ENCODE measurements at regions not wholly inside any gene's neighbourhood (a gene's known extent, or its start where the extent isn't known, plus 50 kb on each side); places are given as distances from the start of the nearest gene placed in this dataset.

GRCh38 chr5:73232266-73233041, 59.5 kb downstream of the TMEM174 start:
- no peak for ATAC-seq
- FAIRE-seq: no peak
- Histone ChIP-seq H3K4me1 (no peaks in the 10 kb centered on the region), H3K4me3 (no peak overlapping the region), H3K4me2 (no peak overlapping the region), H3K9me3 (no peaks in the 10 kb centered on the region), H3K27ac (no peak overlapping the region)
- ChIA-PET POLR2A (no interaction called here), CTCF (interaction anchor here (0.6 to 1.3 kb wide), 3 partner anchors 16 to 145 kb away, joined by 3 to 4 read pairs (median 4); no protein-coding TSS in a partner anchor)
- no peak for DNase-seq (ENCODE audit: low read depth in 1 of 2, low spot score in 1 of 2)
- 88% methylated on average over 39 of the region's 39 CpGs for WGBS (ENCODE audit: missing lambda C conversion rate)
- TF ChIP-seq SREBF2 (IDR thresholded peaks at IDR 0.05) (no peak), HOXB13 (CRISPR knock-in tag; IDR thresholded peaks at IDR 0.05; ENCODE audit: low read depth) (no peak), ZSCAN20 (CRISPR knock-in tag; IDR thresholded peaks at IDR 0.05) (no peak), NFE2L2 (conservative IDR thresholded peaks at IDR 0.05; ENCODE audit: low read length) (no peak), RCOR1 (IDR thresholded peaks at IDR 0.05; ENCODE audit: low read depth, low read length) (no peak), NPAS2 (CRISPR knock-in tag; IDR thresholded peaks at IDR 0.05; ENCODE audit: borderline replicate concordance) (no peak), E2F6 (IDR thresholded peaks at IDR 0.05; ENCODE audit: borderline replicate concordance, low read depth) (no peak), RFX5 (IDR thresholded peaks at IDR 0.05) (no peak), USF2 (IDR thresholded peaks at IDR 0.05) (no peak)

- TF ChIP-seq JUN (IDR thresholded peaks at IDR 0.05): no peak
- no peak for TF ChIP-seq GATA3 (IDR thresholded peaks at IDR 0.05; ENCODE audit: borderline replicate concordance)
- TF ChIP-seq EHF (CRISPR knock-in tag; IDR thresholded peaks at IDR 0.05): no peak
- TF ChIP-seq TFCP2L1 (CRISPR knock-in tag; IDR thresholded peaks at IDR 0.05): no peak
- TF ChIP-seq BCL3 (IDR thresholded peaks at IDR 0.05): no peak
- TF ChIP-seq RARB (CRISPR knock-in tag; IDR thresholded peaks at IDR 0.05): no peak
- no peak for TF ChIP-seq SMC3 (IDR thresholded peaks at IDR 0.05)
- TF ChIP-seq KDM1A (IDR thresholded peaks at IDR 0.05; ENCODE audit: low read depth): no peak
- no peak for TF ChIP-seq JUNB (IDR thresholded peaks at IDR 0.05)
- no peak for TF ChIP-seq SREBF2 (IDR thresholded peaks at IDR 0.05)
- no peak for TF ChIP-seq USF2 (IDR thresholded peaks at IDR 0.05)
- TF ChIP-seq HMGXB4 (CRISPR knock-in tag; IDR thresholded peaks at IDR 0.05; ENCODE audit: borderline replicate concordance): no peak
- no peak for TF ChIP-seq TP53 (CRISPR knock-in tag; IDR thresholded peaks at IDR 0.05)
- no peak for TF ChIP-seq HDAC2 (IDR thresholded peaks at IDR 0.05)
- Histone ChIP-seq H3K4me3 (no peak overlapping the region), H3K4me1 (no peaks in the 10 kb centered on the region), H3K9me3 (no peaks in the 10 kb centered on the region), H3K4me2 (no peak overlapping the region), H3K27ac (no peak overlapping the region)
- ChIA-PET POLR2A (no interaction called here), CTCF (interaction anchor here (0.8 to 4.0 kb wide), 2 partner anchors 9 to 14 kb away, joined by 3 to 39 read pairs; no protein-coding TSS in a partner anchor)
- DNase-seq (ENCODE audit: low read depth in 1 of 2, low spot score in 1 of 2) (no peak), FAIRE-seq (no peak), ATAC-seq (no peak)
- 71% methylated on average over 4 of the region's 4 CpGs for whole genome bisulfite sequencing (ENCODE audit: missing lambda C conversion rate)
Observed at GRCh38 chr5:73231246-73231778, 58.3 kb downstream of the TMEM174 start.

All from A549 (cell line).